Choroid plexus epithelial cell (primary cell): ENCODE measurements at regions not wholly inside any gene's neighbourhood (a gene's known extent, or its start where the extent isn't known, plus 50 kb on each side); places are given as distances from the start of the nearest gene placed in this dataset.
A peak's percentile ranks its signal among the peaks of the same experiment; 100 is the strongest.

ENCODE experiments used
- DNase-seq: peaks from one replicate; pipeline ENCODE4 v3.0.0-alpha.2; 2010; ENCODE audit warnings: low read depth
- H3K4me3 ChIP-seq: 2 replicates; pipeline ENCODE4 v1.5.1; 2011; ENCODE audit warnings: low read depth, mild to moderate bottlenecking, control low read depth, low read length, moderate library complexity
- TF ChIP-seq, protein P1 (sequence below): conservative IDR thresholded peaks from 2 replicates; pipeline ENCODE4 v1.5.1; 2011; ENCODE audit warnings: low read depth, mild to moderate bottlenecking, control low read depth, inconsistent platforms, low read length, moderate library complexity

DNA sequence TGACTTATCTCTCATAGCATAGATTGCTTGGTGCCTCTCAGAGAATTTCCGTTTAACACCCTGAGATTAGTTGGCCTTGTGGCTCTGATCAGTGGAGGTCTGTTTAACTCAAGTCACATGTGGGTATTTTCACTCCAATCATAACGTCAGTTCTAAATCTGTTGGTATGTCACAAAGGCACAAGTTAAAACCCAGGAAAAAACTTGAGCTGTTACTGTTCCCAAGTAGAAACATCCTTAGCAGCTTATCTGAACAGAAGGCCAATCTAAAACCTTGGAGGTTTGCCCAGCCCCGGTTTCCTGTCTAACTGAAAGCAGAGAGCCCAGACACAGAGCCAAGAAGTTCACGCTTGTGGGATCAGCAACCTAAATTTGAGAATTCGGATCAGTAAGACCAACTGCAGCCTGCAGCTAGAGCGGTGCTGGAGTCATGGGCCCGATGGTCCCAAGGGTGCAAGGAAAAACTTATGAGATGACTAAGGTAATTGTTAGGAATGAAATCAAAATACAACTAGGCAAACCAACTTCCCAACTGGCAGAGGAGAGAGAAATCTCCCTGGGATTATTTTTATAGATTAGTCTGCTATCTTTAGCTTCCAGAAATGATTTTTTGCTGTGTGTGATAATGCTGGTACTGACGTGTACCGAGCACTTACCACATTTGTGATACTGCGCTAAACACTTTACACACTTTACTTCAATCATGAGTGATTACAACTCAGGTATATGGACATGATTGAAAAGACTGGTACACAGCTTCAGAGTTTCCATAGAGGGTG is 90.2 kb upstream of the C1orf21 start:
- DNase-seq = peak; percentile 96
- TF ChIP-seq, protein P1, sequence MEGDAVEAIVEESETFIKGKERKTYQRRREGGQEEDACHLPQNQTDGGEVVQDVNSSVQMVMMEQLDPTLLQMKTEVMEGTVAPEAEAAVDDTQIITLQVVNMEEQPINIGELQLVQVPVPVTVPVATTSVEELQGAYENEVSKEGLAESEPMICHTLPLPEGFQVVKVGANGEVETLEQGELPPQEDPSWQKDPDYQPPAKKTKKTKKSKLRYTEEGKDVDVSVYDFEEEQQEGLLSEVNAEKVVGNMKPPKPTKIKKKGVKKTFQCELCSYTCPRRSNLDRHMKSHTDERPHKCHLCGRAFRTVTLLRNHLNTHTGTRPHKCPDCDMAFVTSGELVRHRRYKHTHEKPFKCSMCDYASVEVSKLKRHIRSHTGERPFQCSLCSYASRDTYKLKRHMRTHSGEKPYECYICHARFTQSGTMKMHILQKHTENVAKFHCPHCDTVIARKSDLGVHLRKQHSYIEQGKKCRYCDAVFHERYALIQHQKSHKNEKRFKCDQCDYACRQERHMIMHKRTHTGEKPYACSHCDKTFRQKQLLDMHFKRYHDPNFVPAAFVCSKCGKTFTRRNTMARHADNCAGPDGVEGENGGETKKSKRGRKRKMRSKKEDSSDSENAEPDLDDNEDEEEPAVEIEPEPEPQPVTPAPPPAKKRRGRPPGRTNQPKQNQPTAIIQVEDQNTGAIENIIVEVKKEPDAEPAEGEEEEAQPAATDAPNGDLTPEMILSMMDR = no peak
- H3K4me3 ChIP-seq = no peak overlapping the region

DNA sequence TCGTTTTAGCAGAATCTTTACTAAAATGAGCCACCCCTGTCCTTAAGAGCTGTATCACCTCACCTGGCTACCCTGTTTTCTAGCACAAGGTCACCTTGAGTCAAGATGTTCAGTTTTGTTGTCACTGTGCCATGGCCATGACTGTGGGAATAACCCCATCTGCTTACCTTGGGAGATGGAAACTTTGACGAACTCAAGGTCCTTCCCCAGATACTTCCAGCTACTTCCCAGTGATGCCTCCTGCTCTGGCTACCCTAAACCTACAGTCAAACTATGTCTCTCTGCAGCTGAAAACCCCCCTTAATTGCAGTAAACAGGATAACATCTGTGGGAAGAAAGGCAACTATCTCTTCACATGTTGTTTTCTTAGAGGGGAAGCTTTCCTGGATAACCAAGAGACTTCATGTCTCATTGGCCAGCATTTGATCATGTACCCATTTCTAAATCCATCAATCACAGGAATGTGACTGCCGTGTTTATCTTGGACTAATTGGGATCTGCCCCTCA is 89.5 kb upstream of the C1orf21 start:
- TF ChIP-seq, protein P1 = no peak
- no peak for DNase-seq
- H3K4me3 ChIP-seq = no peak overlapping the region

DNA sequence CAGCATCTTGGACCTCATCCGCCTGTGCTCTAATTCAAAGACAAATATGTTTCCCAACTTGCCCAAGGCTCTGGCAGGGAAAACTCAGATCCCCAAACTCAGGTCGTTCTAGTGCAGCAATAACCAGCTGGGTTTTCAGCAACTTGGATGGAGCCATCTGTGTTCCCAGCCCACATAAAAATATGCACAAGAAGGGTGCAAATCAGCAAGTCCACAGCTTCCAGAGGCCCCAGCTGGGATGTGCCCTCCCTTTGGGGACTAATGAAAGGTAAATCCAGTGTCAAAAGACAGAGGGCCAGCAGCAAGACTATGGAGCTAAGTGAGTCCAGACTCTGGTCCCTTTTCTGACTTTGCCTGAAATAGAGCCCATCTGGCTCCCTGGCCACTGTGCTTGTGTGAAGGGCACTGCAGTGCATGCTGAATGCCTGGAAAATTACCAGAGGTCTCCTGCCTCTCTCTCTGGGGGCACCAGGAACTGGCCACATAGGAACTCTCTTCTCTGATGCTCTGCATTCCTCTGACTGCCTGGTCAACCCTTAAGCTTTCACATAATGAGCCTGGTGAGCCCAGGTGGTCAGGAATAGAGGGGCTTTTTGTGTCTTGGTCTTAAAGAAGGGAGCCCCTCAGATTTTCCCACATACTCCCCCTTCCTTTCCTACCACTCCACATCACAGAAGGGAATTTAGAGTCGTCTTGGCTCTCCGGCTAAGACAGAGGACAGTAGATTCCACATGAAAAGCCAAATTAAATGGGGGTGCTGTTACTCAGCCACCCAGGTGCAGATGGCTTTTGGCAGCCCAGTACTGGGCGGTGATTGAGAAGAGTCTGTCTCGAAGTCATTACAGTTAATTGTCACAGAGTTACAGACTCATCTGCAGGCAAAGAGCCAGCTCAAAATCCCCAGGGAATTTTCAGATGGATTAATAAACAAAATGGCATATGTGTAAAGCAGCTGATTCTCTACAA is 88.1 kb upstream of the C1orf21 start:
- TF ChIP-seq, protein P1 = no peak
- DNase-seq = no peak
- no peak overlapping the region for H3K4me3 ChIP-seq

DNA sequence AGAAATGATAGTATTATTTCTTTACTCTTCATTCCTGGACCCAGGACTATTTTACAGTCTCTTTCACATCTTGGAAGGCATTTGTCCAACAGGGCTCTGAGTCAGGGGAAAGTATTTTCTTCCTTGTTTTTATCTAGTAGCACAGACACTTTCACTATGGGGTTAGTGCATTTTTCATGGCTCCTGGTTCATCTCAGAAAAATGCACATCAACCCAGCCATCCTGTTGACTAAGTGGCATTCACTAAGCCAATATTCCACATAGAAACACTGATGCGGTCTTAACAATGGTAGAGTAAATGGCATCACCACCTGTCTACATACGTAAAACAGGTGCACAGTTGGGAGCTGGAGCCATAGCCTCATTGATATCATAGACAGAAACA is 87.4 kb upstream of the C1orf21 start:
- no peak overlapping the region for H3K4me3 ChIP-seq
- peak; percentile 78 for DNase-seq
- TF ChIP-seq, protein P1 = no peak

DNA sequence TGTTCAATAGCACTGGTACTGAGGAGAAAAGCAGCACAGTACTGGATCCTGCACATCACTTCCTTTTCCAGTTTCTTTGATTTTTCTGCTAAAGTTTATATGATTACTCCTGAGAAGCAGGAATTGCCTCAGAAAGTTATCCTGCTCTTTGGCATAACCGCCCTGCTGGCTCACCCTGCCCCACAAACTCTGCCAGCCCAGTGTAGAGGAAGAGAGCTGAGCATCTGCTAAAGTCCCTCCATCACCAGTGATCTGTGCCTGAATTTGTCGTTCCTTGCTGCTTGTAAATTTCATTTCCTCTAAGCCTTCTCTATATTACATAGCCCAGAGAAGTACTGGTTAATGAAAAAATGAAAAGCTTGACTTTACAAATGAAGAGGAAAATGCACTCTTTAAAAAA is 87.0 kb upstream of the C1orf21 start:
- DNase-seq = no peak
- H3K4me3 ChIP-seq = no peak overlapping the region
- TF ChIP-seq, protein P1 = no peak

DNA sequence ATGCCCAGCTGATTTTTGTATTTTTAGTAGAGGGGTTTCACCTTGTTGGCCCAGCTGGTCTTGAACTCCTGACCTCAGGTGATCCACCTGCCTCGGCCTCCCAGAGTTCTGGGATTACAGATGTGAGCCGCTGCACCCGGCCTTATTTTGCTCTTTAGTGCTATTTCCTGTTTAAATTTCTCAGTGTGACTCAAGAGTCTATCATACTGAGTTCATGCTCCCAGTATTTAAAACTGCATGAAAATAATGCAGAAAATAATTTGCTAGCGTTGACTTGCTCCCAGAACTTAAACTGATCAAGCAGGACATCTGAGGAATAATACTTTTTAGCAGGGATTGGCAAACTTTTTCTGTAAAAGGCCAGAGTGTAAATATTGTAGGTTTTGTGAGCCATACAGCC is 86.4 kb upstream of the C1orf21 start:
- DNase-seq = peak; percentile 56
- TF ChIP-seq, protein P1 = no peak
- H3K4me3 ChIP-seq = no peak overlapping the region
